Sigmoid colon (tissue), 4 donors: ENCODE measurements at regions not wholly inside any gene's neighbourhood (a gene's known extent, or its start where the extent isn't known, plus 50 kb on each side); places are given as distances from the start of the nearest gene placed in this dataset.

Source experiments
- CTCF ChIP-seq, 4 experiments: fragments of 450-650 bp in 3 of 4; fragments of 200-600 bp in 1 of 4; IDR thresholded peaks; one replicate each; pipeline ENCODE4 v1.5.1; 2016 to 2019; ENCODE audit warnings: antibody characterized with exemption in 4 of 4, mild to moderate bottlenecking in 3 of 4, moderate library complexity in 2 of 4
- EP300 ChIP-seq, 4 donors: sonication (generic); formaldehyde crosslinking; IDR thresholded peaks; one replicate each; pipeline ENCODE4 v1.6.1; 2017; ENCODE audit warnings: antibody characterized with exemption in 4 of 4
- POLR2A ChIP-seq, 2 donors: fragments of 450-650 bp; IDR thresholded peaks; one replicate each; pipeline ENCODE4 v1.6.1; 2016; ENCODE audit warnings: antibody characterized with exemption in 2 of 2, mild to moderate bottlenecking in 2 of 2, moderate library complexity in 2 of 2
- POLR2AphosphoS5 ChIP-seq, 4 donors: sonication (generic); formaldehyde crosslinking; IDR thresholded peaks; one replicate each; pipeline ENCODE4 v1.6.1; 2017; ENCODE audit warnings: antibody characterized with exemption in 4 of 4

GRCh38 chr11:70595016-70595415 lies 196.7 kb downstream of the CTTN start:
- TF ChIP-seq CTCF (IDR thresholded peaks at IDR 0.05): no peak
- no peak for TF ChIP-seq POLR2A (IDR thresholded peaks at IDR 0.05)
- no peak for TF ChIP-seq EP300 (IDR thresholded peaks at IDR 0.05)
- TF ChIP-seq POLR2AphosphoS5 (IDR thresholded peaks at IDR 0.05): no peak
